AG10803 (cell line): ENCODE measurements at regions not wholly inside any gene's neighbourhood (a gene's known extent, or its start where the extent isn't known, plus 50 kb on each side); places are given as distances from the start of the nearest gene placed in this dataset.
A peak's percentile ranks its signal among the peaks of the same experiment; 100 is the strongest.

Source experiments
- DNase-seq: peaks from one replicate; pipeline ENCODE4 v3.0.0; 2010; ENCODE audit warnings: low read depth
- H3K4me3 ChIP-seq: 2 replicates; pipeline ENCODE4 v1.5.1; 2011; ENCODE audit warnings: mild to moderate bottlenecking, low read length, control low read depth
- CTCF ChIP-seq: conservative IDR thresholded peaks from 2 replicates; pipeline ENCODE4 v1.5.1; 2011; ENCODE audit warnings: mild to moderate bottlenecking, low read length, control low read depth, inconsistent platforms

GRCh38 chr5:42037379-42037932 lies 112.4 kb downstream of the FBXO4 start:
- no peak overlapping the region for H3K4me3 ChIP-seq
- no peak for TF ChIP-seq CTCF
- DNase-seq = no peak

- H3K4me3 ChIP-seq = no peak overlapping the region
- DNase-seq = no peak
- no peak for TF ChIP-seq CTCF
Measured at GRCh38 chr5:42043400-42043799, 118.3 kb downstream of the FBXO4 start.

- peak; percentile 37 for DNase-seq
- no peak overlapping the region for H3K4me3 ChIP-seq
- peak; percentile 86 for TF ChIP-seq CTCF
Measured at GRCh38 chr5:42057254-42057690, 132.2 kb downstream of the FBXO4 start.

GRCh38 chr5:42059291-42059690 lies 134.2 kb downstream of the FBXO4 start:
- TF ChIP-seq CTCF = no peak
- no peak overlapping the region for H3K4me3 ChIP-seq
- no peak for DNase-seq

GRCh38 chr5:42059778-42060464 lies 134.8 kb downstream of the FBXO4 start:
- TF ChIP-seq CTCF = no peak
- no peak overlapping the region for H3K4me3 ChIP-seq
- no peak for DNase-seq

GRCh38 chr5:42061121-42061520 lies 136.0 kb downstream of the FBXO4 start:
- no peak overlapping the region for H3K4me3 ChIP-seq
- DNase-seq = no peak
- no peak for TF ChIP-seq CTCF

- no peak overlapping the region for H3K4me3 ChIP-seq
- no peak for DNase-seq
- no peak for TF ChIP-seq CTCF
Measured at GRCh38 chr5:42064821-42065220, 139.7 kb downstream of the FBXO4 start.
